ENCODE measurements at regions not wholly inside any gene's neighbourhood (a gene's known extent, or its start where the extent isn't known, plus 50 kb on each side); places are given as distances from the start of the nearest gene placed in this dataset.

DNA sequence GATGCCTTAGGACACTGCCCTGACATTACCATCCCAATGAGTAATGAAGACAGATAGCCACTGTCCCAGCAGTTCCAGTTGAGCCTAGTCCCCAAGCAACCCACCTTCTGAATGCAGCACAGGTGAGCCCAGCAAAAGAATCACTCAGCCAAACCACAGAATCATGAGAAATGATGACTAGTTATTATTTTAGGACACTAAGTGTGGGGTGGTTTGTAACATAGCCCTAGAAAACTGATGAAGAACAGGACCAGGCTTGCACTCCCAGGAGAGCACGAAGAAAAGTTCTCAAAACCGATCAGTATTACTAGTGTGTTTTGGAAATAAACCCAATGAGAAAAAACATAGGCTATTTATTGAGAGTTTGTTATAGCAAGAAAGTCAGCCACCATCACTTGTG lies 129.6 kb upstream of the CNTN6 start:
- no peak for DNase-seq

DNA sequence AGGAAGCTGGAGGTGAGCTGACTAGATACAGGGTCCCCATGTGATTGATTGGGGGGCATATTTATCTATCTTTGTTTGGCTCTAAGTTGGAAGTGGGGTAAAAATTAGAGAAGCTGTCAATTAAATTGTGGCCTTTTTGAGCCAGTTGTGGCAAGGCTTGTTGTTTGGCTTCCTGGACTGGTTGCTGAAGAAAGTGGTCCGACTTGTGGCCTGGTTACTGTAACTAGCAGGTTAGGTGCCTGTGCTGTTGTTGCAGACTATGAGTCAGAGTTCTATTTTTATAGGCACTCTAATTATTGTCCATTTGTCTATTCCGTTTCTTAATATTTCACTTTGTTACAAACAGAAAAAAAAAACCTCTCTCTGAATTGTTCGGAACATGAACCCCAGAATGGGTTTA lies 129.1 kb upstream of the CNTN6 start:
- DNase-seq = no peak

DNA sequence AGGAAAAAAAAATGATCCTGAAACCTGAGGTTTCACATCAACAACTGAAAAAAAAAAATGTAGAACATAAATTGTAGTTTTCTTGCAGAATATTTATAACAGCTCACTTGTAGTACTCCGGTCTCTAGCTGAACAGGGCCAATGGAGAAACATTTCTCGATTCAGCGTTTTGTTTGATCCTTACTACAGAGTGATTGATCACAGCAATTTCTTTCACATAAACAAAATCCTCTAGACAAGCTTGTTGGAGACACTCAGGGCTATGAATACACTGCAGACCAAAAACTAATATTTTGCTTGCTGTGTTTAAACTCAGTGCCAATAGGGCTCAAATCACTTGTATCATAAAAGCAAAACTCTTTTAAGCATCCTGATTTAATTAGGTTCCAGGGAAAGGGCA lies 127.0 kb upstream of the CNTN6 start:
- DNase-seq = no peak

DNA sequence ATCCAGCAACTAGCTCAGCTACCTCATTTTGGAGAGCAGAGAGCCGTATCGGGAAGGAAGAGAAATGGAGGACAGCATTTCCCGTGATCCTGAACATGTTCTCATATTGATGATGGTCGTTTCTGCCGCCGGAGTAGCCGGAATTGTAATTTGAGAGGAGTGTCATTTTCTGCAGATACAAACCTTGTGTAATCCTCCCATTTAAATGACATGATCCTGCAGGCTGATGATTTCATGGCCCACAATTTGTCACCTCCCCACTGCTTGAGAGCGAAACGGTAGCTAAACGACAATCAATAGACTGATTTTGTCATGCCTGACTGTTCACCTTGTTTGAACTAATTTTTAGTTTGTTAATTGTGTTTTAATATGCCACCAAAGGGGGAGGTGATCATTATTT lies 126.5 kb upstream of the CNTN6 start:
- DNase-seq = no peak

DNA sequence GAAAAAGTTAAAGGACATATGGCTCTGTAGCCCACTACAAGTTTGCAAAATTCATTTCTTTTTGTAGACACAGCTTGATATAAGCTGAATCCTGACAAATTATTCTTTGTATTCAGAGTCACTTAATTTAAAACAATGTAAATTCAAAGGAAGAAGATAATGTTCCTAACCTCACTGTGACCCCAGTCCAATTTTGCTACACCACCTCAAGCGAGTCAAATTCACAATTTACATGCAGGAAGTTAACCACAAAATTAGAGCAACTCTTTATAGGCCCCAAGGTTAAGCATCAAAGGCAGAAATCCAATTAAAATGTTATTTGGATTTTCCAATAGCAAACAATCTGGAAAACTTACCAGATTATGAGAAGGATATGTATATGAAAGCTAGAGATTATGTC lies 119.5 kb upstream of the CNTN6 start:
- DNase-seq = no peak

DNA sequence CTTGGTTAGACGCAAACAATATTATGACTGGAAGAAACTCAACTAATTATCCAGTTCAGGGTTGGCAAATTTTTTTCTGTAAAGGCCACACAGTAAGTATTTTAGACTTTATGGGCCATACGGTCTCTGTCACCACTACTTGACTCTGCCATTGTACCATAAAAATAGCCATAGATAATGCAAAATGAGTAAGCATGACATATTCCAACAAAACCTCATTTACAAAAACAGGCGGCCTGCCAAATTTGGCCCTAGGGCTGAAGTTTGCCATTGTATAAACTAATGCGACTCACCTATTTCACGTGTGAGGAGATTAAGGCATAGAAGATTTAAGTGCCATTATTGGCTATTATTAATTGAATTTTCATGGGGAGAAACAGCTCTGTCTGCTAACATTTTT lies 116.8 kb upstream of the CNTN6 start:
- DNase-seq = no peak

DNA sequence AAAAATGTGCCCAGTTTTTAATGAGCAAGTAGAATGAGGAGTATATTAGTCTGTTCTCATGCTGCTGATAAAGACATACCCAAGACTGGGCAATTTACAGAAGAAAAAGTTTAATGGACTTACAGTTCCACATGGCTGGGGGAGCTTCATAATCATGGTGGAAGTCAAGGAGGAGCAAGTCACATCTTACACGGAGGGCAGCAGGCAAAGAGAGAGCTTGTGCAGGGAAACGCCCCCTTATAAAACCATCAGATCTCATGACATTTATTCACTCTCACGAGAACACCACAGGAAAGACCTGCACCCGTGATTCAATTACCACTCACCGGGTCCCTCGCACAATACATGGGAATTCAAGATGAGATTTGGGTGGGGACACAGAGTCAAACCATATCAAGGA lies 111.7 kb upstream of the CNTN6 start:
- DNase-seq = no peak

DNA sequence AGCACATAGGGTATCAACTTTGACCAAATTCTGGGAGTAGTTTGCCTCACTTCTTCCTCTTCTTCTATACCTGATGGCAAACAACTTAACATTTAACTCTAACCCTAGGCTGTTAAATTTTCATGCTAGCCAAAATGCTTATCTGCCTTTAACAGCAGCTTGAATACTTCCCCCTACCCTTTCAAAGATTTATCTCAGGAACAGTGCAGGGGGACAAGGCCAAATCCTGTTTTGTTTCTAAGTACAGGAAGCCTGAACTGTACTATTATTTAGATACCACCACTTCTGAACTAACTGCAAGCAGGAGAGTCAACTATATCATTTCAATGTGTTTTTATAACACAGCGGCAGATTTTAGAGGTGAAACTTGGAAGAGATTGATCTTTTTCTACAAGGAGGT lies 104.0 kb upstream of the CNTN6 start:
- DNase-seq = no peak

DNA sequence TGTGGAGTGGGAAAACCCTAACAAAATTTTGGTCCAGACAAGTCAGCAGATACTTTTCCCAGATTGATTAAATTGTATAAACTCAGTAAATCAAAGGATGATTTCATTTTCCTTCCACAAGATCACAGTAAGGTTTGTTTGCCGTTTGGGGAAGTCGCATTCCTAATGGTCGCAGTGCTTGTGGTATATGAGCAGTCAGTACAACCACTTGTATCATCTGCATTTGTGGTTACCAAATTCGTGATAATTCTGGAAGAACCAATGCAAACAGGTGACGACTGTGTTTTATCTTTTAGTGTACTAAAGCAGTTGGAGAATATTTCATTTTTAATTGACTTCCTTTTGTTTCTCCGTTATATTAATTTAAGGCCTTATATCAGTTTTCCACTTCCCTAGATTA lies 100.0 kb upstream of the CNTN6 start:
- no peak for DNase-seq

DNA sequence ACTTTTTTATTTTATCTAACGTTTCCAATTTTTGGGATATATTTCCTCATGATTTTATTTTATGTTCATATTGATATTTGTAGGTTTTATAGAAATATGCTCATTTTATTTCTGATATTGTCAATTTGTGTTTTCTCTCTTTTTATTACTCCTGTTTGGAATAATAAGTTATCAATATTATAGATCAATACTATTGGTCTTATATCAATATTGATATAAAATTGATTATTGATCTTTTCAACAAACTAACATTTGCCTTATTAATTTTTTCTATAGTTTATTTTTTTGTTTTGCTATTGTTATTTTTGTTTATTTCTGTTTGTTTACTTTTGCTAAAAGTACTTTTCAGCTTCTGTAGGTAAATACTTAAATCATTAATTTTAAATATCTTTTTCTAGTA lies 90.8 kb upstream of the CNTN6 start:
- no peak for DNase-seq

DNA sequence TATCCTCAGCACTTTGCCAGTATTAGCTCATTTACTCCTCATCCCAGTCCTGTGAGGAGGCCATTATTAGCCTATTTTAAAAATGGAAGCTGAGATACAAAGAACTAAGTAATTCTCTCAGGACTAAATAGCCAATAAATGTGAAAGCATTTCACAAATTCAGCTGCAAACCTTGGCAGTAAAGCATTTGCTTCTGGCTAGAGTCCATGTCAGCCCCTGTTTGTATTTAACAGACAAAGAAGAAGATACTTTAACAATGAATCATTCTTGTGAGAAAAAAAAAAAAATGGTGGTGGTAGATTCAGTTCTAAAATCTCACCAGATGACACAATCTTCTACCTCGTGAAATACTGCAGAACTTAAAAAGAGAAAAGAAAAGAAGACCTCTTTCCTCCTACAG lies 85.0 kb upstream of the CNTN6 start:
- DNase-seq = no peak

DNA sequence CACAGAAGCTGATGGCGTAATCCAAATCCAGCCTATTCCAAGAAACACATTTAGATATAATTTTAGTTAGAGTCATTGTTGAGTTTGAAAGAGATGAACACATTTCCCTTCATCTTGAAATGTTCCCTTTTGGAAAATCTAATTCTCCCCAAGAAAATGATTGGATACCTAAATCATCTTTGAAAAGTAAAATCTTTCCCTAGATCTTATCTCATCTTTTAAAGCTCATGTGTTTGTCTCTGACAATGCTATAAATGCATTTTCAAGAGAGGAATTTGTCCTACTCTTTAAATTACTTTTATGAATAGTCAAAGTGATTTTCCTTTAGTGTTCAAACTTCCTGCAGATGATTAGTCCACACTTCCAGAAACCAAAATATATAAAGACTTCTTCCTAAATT lies 82.6 kb upstream of the CNTN6 start:
- no peak for DNase-seq

DNA sequence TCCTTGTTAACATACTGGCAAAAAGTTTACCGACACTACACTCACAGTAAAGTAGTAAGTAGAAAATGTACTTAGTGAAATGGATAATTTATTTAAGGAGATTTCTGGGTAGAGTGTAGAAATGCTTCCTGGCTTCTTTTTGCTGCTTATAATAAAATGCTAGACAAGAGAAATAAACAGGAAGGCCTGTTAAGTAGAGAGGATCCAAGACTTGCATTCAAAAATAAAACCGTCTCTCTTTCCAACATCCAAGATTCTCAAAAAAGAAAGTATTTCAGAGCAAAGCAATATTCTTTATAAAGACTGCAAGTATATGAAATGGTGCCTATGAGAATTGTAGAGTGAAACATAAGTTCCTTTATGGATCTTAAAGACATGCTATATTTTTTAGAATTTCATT lies 77.0 kb upstream of the CNTN6 start:
- DNase-seq = no peak

DNA sequence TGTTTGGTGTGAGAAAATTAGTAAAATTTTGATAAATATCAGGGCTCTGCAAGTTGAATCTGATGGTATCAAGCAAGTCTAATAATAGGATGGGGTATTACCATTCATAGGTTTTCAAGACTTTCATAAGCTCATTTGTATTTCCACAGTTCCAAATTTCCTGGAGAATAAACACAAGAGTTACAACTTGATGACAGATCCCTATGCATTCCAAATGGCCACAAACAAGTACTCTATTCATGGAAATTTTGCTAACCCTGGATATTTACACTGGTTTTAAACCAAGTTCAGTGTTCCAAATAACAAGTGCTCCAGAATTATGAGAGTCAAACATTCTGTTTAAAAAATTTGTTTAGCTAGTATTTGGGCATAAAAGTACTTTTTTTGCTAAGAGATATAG lies 75.0 kb upstream of the CNTN6 start:
- no peak for DNase-seq

DNA sequence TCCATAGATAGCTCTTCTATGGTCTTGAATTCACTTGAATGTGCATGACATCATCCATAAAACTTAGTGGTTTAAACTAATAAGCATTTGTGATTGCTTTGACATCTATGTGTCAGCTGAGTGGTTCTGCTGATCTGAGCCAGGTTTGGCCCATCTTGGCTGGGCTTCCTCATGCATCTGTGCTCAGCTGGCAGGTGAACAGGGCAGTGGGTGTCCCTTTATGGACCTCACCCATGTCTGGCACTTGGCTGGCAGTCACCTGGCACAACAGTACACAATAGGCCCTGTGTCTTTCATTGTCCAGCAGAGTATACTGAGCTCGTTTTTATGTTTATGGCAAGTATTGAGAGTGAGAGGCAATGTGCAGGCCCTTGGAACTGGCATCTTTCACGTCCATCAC lies 73.7 kb upstream of the CNTN6 start:
- no peak for DNase-seq

DNA sequence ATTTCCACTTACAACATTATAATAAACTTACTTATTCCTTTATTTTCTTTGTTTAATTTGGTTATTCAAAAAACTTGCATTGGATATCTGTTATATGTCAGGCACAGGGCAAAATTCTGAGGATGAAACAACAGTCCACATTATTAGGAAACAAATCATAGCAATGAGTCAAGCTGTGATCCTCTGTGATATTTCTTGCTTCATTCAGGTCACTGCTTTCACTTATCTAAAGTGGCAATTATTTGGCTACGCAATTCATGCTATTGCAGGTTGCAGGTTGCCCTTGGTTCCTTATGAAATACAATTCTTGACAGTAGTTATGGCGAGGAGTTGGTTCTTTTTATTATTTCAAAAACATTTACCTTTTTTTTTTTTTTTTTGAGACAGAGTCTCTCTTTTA lies 66.4 kb upstream of the CNTN6 start:
- DNase-seq = no peak

DNA sequence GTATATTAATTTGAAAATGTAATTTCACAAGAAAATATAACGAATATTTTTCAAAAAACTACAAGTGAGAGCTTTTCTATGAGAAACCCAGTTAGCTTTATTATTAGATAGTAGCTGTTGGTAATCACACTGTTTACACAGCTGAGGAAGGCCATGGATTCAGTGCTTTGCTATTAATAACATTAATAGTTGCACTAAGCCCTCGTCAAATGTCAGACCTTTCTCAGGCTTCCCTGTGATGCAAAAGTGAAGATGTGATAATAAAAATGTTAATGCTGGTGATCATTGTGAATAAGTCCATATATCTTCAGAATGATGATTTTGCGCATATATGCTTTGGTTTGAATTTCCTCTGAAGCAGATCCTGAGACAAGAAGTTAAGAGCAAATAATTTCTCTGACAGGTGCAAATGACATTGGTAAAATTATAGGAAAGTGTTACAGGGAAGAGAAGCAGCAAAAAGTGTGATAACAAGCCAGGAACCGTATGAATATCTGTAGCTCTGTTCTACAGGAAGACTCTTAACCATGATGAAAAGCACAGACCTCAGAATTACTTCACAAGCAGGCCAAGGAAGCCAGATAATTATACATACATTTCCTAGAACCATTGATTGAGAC lies 56.5 kb upstream of the CNTN6 start:
- no peak for DNase-seq

DNA sequence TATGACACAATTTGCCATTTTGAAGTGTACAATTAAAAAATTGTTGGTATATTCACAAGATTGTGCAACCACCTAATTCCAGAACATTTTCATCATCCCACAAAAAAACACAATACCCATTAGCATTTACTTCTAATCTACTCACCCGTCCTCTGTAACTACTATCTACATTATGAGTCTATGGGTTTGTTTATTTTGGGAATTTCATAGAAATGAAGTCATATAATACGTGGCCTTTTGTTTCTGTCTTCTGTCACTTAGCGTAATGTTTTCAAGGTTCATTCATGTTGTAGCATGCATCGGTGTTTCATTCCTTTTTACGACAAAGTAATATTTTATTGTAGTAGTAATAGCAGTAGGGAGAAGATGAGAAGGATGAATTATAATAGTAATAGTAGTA lies 55.2 kb upstream of the CNTN6 start:
- no peak for DNase-seq
